T-helper 1 cell (primary cell): ENCODE measurements at regions not wholly inside any gene's neighbourhood (a gene's known extent, or its start where the extent isn't known, plus 50 kb on each side); places are given as distances from the start of the nearest gene placed in this dataset.
A peak's percentile ranks its signal among the peaks of the same experiment; 100 is the strongest.
"Not testable (repeated sequence)": the region's sequence is repeated elsewhere in the genome, so short reads cannot be mapped to it uniquely, and the experiment has no call there.

ENCODE experiments used
- DNase-seq, 5 donors: peaks; one replicate each; pipeline ENCODE4 v3.0.0-alpha.2; 2012 to 2020

DNA sequence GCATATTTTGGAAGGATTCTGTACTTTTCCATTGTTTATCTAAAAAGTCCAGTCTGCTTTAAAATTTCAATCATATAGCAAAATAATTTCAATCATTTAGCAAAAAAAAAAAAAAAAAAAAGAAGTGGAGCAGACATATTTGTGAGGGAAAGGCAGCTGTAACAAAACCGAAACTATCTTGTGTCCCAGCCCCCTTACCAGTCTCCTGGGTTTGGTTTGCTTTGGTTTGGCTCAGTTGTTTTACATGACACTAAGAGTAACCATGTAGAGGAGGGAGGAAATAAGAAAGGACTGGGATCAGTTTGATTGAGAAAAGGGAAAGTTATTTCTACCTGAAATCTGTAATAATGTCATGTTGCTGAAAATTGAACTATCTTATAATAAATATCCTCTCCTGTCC is 158.8 kb upstream of the GADL1 start:
- DNase-seq = no peak

DNA sequence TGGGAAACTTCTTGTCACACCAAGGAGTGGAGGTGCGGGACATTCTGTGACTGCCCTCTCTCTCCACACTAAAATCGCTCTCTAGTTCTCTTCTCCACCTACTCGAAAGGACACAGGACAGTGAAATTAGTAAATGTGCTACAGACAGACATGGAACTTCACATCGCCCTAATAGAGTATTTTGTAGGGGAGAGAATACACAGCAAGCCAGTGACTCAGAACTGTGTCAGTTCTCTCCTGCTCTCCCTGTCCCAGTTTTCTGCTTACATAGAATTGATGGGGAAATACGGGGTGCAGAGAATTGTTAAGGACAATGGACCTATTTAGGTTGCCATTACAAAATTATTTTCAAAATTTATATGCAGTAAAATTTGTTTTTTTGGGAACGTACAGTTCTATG is 159.6 kb upstream of the GADL1 start:
- DNase-seq = no peak

DNA sequence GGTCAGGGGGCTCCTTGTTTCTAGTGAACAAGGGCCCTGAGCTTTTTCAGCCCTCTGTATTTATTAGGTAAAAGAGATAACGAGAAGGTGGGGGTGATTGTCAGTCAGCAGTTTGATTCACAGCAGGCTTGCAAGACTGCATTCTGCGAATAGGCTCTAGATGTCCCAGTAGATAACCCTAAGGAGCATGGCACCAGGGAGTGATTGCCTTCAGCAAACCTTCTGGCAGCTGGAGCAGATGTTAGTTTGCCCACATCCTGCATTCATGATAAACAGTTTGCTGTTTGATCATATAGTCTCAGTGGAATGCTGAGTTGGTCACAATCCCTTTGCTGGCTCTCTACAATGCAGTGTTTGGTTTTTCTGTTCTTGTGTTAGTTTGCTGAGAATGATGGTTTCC is 161.3 kb upstream of the GADL1 start:
- no peak for DNase-seq

DNA sequence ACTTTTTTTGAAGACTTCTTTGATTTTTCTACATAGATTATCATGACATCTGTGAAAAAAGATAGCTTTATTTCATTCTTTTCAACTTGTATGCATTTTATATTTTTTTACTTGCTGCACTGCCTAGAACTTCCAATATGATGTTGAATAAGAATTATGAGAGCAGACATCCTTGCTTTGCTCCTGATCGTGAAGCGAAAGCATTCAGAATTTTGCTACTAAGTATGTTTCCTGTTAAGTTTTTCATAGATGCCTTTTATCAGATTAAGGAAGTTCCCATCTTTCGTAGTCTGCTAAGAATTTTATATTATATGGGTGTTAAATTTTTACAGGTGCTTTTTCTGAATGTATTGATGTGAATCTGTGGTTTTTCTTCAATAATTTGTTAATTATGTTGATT is 163.4 kb upstream of the GADL1 start:
- DNase-seq = no peak

DNA sequence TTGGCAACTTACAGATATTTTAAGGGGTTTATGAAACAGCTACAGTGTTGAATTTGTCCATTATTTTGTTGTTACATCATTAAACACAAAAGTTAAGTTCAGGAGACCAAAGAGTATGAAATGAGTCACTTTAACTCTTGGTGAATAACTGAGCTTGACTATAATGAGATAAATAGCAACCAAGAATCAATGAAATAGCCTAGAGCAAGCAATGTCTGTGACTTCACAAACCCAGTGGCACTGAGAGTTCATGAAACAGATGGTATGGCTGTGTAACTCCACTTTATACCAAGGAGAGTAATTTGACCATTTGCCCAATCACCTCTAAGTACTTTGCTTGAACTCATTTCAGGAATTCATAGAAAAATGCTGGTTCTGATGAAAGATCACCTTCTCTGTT is 169.6 kb upstream of the GADL1 start:
- no peak for DNase-seq

DNA sequence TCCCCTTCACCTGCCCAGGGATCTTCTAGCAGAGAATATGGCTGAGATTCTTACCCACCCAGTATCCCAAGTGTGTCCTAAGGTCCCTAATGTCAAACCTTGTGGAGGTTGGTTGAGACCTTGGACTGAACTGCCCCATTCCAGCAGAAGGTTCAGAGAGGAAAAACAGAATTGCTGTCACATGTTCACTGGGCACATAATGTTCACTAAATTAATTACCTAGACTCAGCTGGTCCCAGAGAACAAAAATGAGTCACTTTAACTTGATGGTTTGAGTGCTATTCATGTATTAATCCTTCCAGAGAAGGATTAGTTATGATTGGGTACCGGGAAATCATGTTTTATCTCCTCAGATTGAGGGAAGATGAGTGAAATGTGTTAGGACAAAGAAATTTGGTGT is 171.3 kb upstream of the GADL1 start:
- no peak for DNase-seq

DNA sequence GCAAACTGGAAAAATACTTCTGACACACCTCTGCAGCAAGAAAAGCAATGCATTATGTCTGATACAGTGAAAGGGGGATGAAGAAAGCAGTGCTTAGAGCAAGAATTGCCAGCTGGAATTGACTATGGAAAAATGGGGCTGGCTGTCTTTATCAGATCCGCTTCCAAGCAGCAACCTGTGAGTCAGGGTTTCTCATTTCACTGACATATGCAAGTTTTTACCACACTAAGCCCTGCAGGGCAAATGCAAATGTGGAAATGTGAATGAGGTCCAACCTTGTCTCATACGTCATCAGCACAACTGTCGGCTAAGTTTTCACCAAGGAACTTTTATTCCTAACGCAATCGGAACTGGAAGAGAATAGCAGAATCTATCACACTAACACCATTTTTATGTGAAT is 172.5 kb upstream of the GADL1 start:
- DNase-seq = no peak

DNA sequence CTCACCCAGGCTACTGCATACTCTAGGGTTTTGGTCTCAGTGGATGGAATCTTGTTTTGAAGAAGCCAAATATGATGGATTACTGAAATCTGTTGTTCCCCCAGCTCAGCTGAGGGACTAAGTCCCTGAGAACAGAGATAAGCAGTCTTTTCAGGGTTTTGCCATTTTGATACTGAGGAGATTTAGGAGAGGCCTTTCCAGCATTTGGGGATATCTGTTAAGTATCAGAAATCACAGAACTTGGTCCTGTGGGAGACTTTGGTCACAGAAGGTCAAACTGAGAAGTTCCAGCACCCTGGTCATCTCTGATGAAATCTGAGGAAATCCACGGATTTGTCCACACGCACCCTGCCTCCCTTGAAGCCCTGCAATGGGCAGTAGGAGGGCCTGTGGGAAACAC is 181.0 kb upstream of the GADL1 start:
- DNase-seq = no peak

DNA sequence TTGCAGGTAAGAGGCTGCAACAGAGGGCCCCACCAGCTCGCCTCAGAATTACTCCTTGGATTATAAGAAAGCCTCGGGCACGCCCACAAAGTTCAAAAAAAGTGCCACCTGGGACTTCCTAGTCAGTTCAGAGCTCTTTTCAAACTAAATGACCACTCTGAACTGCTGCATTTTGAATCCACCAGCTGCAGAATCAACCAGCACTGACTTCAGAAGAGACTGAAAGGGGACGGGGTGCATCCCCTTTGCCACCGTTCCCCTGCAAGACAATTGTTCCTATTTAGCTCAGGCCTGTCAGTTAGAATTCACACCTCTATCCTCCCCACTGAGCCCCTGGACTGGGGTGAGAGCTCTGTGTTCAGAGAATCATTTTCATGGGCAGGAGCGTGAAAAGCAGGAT is 181.4 kb upstream of the GADL1 start:
- DNase-seq = no peak

DNA sequence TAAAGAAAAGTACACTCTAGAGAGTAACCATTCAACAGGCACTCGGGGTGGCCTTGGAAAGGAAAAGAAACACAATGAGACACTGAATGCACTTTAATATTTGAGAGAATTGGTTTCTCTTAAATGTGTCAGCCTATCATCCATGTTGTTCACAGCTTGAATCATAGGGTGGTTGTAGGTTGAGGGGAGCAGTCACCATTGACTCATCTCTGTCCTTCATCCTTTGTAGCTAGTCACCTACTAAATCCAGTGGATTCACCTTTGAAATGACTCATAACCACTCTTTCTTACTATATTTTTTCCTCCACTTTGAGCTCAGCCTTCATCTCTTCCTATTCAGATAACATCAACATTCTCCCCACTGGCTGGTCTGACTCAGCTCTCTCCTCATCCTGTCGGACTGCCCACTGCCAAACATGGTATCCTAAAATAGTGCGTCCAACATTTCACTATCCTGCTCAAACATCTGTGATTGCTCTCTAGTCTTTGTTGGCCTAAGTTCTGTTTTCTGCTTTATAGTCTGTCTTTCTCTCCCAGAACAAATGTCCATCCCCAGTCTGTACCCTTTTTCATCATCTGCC is 182.7 kb upstream of the GADL1 start:
- DNase-seq = peak in 1 of 5 donors; percentile 88

DNA sequence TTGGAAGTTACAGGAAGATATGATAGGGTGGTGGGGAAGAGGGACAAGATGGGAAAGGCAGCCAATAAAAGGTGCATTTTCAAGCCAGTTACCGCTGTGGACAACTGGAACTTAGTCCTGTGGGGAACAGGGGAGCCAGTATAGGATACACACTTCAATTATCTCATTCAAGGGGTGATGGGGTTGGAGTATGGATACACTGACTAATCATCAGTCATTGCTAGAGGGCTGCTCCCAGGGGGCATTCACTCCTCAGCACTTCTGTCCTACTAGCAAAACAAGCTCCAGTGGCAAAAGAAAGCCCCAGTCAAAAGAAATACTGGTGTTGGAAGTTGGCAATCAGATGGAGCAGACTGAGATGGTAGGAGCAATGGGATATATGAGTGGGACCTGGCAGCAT is 183.4 kb upstream of the GADL1 start:
- DNase-seq = no peak

DNA sequence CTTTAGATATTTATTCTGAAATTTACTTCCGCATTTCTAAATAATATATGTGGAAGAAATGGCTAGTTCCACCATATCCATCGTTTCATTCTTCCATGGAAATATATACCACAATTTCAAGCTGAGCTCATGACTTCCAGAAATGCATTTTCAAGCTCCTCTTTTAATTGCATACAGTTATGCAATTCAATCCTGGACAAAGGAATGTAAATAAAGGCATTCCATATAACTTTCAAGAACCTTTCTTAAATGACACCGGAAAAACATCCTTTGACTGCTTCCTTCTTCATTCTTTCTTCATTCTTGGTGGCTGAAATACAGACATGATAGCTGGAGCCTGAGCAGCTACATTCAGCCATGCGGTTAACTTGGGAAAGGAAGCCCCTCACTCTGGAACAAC is 185.2 kb upstream of the GADL1 start:
- no peak for DNase-seq

DNA sequence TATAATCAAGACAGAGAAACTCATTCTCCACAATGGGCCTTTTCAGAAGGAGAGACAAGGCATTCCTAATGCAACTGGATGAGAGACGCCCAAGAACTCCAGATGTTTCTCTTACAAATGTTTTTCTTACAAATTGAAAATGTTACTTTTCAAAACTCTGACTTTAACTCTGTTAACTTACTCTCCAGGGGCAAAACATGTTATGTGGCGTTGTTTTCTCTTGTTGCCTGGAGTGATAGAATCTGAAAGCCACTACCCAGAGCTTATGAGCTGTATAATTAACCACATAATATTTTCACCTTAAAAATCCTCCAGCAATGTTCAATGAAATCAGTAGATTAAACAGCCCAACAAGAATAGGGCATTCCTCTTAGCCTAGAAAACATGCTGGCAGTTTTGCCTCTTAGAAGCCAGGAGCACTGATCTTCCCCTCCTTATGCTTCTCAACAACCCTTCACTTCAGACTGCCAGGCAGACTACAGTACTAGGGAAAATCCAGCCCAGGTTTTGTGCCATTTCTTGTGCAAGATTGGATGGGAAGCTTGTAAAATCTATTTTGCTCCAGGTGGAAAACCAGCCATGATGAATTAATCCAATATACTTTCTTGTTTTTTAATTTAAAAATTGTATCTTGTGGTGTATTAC is 186.7 kb upstream of the GADL1 start:
- DNase-seq = no peak

DNA sequence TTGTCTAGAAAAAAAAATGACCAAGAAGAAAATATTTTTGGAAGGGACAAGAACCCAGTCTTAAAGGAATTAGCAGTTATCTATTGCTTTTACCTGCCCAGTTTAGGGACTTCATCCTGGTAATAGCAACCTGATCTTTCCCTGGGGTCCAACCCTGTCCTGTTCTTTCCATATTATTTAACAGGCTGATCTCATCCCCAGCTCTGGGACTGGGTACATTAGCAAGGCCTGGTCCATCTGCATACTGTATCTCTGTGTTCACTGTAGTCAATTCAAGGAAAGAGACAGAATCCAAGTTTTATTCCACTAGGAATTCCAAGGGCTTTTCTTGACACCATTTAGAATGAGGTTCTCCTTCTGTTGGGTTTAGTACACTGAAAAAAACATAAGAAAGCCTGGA is 191.7 kb upstream of the GADL1 start:
- DNase-seq = no peak

DNA sequence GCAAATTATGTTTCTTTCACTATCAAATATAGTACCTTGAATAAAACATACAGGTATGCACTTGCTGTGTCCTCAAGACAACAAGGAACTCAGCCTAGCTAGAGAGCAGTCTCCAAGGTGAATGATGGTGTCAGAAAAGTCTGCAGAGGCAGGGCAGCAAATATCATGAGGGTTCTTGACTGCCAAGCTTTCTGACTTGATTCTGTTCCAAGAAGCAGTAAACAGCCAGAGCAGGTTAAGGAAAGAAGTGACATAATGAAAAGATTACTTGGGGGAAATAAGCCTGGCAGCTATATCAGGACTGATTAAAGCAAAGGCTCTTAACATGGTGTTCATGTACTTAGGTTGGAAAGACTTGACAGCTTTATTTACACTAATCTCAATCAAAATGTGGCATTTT is 192.2 kb upstream of the GADL1 start:
- DNase-seq = no peak

DNA sequence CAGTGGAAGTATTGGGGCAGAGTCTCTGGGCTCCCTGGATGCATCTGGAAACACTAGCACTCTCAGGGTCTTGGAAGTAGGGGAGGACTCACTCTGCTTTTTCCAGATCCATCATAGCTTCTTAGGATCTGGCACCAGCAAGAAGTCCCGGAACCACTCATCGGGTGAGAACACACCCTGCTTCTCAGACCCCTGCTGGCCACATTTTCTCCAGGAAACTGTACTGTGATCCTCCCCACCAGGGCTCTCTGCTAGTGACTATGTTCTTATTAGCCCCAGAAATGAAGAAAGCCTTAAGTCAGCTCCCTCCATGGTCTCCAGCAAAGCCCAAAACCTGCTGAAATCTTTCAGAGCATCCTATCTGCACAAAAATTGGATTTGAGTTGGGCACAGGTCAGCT is 197.3 kb upstream of the GADL1 start:
- no peak for DNase-seq

DNA sequence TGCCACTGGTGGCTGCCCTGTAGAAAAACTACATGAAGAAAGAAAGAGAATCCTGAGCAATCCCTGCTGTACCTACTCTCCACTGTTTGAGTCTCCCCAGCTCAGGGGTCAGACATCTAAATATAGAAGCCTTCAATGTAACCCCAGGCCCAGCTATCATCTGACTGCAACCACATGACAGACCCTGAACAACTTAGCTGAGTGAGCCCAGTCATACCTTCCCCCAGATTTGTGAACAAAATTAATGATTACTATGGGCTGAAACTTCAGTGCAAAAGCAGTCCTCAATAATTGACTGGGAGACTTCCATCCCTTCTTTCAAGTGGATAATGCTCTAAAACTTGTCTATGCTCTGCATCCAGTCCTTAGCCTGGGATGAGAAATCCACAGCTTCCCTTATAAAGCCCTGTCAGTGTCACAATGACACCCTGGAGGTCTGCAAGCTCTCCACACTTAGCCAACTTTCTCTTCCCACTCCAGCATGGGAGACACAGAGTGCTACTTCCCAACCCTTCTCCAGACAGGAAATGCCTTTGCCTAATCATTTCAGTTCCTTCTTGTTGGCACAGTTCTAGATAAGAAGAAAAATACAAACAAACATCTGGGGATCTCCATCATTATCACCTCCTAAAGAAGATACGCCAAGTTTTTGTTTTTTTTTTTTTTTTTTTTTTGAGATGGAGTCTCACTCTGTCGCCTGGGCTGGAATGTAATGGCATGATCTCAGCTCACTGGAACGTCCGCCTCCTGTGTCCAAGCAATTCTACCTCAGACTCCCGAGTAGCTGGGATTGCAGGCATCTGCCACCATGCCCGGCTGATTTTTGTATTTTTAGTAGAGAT is 198.5 kb upstream of the GADL1 start:
- DNase-seq = no peak

DNA sequence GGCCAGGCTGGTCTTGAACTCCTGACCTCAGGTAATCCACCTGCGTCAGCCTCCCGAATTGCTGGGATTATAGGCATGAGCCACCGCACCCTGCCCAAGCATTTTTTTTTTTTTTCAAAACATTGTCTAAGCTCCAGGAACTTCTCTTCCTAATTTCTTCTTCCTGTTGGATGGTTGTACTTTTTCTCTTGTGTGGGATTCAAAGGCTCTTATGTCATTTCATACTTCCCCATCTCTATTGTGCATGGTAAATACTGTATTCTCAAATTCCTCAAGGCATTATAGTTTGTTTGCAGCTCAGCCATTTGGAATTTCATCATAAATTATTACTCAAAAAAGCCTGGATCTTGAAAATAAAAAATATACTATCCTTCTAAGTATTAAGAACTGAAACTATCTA is 199.1 kb upstream of the GADL1 start:
- DNase-seq = no peak

DNA sequence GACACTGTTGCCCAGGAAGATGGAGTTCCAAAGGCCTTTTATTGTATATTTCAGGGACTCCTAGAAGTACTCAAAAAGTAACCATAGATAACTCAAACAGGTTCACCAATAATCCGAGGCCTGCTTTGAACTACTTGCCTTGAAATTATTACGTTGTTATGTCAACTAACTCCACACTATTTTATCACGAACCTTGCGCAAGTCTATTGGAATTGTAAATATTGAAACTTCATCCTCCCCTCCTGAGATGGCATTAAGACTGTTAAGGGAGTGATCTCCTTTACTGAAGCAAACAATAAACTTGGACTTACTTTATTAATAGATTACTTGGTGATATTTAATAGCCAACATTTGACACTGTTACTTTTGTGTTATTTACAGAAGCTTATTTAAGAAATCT is 199.6 kb upstream of the GADL1 start:
- DNase-seq = no peak

DNA sequence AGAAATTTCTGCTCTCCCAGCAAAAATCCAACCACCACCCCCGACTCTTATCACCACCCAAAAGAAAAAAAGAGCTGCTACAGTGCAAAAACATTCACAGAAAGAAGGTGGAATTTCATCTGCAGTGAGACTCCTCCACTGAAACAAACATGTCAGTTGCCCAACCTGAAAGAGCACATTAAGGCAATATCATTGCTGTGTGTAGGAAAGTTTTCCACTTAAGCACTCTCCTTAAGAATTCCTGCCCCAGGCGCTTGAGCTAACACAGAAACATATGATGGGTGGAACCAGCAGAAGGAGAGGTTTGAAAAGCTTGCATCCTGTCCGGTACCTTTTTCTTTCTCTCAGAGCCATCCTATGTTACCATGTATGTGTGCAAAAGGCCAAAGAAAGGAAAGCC is 200.8 kb upstream of the GADL1 start:
- no peak for DNase-seq

DNA sequence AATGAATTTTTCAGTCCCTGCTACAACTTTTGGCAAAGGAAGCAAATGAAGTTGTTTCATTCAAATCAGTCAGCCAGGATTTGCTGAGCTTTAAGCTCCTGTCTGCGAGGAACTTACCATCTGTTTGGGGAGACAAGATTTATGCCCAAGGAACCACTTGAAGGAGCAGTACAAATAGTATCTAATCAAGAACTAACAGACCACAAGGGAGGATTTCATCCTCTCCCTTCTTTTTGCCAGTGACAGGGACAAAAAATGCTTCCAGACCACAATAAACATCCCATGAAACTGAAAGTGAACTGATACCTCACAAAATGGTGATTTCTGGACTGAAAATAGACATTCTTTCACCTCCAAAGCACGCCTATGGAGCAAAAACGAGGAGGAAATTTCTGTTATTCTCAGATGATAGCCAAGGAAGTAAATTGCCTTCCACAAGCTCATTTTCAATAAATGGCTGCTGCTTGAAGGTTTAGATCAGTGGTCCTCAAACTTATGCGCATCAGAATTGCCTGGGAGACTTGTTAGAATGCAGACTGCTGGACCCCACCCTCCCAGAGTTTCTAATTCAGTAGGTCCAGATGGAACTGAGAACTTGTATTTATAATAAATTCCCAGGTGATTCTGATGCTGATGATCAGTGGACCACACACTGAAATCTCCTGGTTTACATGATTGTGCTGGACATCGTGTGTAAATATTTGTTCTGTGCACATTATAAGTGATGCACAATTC is 202.4 kb upstream of the GADL1 start:
- DNase-seq = peak in 1 of 5 donors; percentile 19

DNA sequence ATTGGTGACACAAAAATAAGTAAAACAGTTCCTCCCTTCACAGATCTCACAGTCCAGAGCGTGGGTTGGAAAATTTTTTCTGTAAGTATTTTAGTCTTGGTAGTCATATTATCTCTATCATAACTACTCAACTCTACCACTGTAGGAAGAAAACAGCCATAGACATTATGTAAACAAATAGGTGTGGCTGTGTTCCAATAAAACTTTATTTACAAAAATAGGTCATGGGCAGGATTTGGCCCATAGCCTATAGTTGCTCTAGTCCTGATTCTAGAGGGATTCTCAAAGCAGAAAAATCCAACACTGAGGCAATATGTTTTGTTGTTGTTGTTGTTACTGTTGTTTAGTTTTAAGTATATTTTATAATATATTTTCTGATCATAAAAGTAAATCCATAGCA is 206.1 kb upstream of the GADL1 start:
- DNase-seq = no peak

DNA sequence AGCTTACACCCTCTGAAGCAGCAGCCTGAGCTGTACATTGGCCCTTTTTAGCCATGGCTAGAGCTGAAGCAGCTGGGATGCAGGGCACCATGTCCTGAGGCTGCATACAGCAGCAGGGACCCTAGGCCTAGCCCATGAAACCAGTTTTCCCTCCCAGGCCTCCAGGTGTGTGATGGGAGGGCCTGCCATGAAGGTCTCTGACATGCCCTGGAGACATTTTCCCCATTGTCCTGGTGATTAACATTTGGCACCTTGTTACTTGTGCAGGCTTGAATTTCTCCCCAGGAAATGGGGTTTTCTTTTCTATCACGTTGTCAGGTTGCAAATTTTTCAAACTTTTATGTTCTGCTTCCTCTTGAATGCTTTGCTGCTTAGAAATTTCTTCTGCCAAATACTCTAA is 206.8 kb upstream of the GADL1 start:
- DNase-seq = not testable (repeated sequence)
